ENCODE measurements at regions not wholly inside any gene's neighbourhood (a gene's known extent, or its start where the extent isn't known, plus 50 kb on each side); places are given as distances from the start of the nearest gene placed in this dataset.

DNA sequence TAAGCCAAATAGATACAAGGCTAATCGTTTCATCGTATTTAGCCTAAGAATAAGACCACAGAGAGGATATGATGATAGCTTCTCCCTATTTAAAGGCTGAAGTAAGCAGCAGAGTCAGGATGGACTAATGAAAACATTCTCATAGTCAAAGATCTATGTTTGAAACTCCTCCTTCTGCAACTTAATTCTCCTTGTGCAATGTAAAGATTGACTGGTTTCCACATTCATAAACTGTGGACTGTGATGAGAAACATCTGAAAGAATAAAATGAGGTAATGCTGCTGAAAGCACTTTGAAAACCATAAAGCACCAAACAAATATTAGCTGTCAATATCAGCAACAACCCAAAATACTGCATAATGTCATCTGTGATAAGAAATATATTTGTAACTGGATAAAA lies 361.9 kb downstream of the CSNK1G3 start:
- DNase-seq (ENCODE audit: low read depth): no peak

DNA sequence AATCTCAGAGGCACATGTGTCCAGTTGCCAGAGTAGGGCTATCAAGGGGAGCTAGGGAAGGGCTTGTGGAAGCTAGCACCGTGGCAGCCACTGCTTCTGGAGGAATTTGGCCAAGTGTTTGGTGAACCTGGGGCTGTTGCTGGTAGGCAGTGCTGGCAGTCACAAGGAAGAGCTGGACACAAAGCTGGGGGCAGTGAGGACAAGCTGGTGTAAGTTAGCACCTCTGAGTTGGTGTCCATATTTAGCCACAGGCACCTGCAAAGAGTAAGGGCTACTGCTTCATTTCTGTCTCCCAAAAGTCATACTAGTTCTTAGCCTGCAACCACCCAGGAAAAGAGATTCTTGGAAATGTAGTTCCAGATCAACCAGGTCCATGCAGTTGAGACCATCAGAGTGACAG lies 359.4 kb downstream of the CSNK1G3 start:
- DNase-seq (ENCODE audit: low read depth): no peak

DNA sequence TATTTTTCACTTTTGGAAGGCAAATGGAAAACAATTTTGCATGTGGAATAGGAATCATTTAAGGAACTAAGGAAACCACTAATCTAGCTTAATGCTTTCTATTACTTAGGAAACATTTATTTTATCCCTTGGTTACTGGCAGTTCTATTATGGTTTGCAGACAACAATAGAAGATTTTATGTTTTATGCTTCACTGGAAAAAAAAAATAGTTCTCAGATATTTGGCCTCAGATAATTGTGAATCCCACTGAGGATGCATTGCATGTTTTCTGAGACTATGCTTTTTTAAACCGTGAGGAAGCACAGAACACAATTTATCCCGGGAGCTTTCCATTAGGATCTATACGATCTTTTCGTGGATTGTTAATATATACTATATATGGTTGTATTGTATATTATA lies 356.9 kb downstream of the CSNK1G3 start:
- DNase-seq (ENCODE audit: low read depth): no peak

DNA sequence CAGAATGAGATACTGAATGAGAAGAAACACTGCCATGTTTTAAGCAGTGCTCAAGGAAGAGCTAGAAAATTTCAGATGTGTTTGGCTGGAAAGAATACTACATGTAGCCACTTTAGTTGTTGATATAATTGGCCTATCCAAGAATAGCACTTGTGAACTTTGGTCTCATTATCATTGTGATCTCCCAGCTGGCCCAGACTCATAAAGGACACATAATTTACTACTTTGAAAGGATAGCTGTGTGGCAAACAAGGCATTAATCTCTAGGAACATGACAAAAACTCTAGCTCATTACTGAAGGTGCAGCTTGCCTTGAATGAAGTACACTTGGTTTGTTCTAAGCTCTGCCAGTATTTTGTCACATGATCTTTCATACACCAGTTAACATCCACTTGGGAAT lies 356.3 kb downstream of the CSNK1G3 start:
- DNase-seq (ENCODE audit: low read depth): no peak

DNA sequence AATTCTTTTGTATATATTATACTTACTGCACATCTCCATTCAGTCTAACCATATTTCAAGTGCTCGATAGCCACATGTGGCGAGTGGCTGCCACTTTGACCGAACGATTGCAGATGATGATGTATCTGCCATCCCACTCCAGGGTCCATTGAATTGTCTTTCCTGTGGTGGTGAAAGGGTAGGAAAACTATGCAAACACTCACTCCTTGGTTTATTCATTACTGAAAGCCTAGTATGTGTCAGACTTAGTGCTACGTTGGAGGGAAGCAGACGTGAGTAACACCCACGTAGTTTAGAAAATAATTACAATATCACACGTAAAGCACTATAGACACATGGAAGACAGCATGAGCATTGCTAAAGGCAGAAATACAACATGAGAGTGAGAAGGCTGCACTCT lies 353.7 kb downstream of the CSNK1G3 start:
- no peak for DNase-seq (ENCODE audit: low read depth)

DNA sequence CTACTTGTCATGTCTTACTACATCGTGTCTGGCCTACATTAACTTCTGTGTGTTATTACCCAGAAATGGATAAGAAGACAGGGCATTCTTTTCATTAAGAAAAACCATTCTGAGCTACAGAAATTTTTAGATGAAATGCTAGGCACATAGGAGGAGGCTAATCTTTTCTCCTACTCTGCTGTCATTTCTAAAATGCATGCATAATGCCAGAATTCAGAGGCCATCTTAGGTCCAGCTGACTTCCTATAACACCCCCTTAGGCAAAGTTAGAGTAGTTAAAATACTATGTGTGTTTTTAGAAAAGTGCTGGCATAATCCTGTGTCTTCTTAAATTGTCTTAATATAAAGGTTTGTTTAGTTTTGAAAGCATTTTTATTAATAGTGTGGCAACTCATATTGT lies 352.6 kb downstream of the CSNK1G3 start:
- DNase-seq (ENCODE audit: low read depth): no peak

DNA sequence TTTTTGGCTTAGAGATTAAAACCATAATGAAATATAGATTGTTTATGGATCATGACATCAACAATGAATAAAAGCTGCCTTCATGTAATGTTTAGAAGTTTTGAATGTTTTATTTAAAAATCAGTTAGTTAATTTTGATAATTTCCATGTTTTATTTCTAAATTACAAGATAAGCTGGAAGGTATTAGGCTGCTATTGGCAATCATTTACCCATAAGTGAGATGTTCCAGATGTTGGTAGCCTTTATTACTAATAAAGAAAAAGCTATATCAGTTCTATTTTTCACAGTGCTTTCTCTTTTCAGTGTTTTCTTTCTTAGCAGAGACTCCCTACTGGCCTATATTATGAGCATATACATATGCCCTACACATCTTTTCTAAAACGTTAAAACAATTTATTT lies 347.0 kb downstream of the CSNK1G3 start:
- DNase-seq (ENCODE audit: low read depth): no peak

DNA sequence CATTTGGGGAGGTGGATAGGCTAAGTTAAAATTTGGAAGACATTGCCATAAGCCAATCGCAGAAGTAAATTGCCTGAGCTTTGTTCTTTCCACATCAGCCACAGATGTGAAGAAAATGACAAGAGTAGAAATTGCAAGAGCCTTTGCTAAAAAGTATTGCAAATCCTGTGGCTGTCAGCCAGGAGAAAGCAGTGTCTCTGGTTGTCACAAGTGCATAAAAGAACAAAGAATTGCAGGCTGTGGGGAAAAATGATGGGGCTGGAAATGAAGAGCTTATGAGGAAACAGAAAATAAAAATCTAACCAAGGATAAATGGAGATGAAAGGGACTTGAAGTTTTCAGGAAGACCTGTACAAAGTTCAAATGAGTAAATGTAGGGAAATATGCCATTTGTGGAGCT lies 344.8 kb downstream of the CSNK1G3 start:
- DNase-seq (ENCODE audit: low read depth): no peak

DNA sequence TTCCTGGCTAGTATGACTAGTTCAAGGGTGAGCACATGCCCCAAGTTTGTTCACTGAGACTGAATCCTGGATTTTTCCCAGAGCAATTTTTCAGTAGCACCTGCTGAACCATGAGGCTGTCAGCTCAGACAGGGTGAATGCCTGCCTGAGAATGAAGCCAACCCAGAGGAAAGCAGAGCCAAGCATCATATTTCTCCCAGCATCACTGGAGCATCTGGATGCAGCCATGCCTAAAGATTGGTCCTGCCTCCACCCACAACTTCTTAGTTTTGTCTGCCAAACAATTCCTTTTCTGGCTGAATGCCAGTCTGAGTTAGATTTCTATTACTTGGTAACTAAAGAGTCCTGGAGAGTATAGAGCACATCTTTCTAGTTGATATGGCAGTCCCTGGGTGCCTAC lies 343.6 kb downstream of the CSNK1G3 start:
- no peak for DNase-seq (ENCODE audit: low read depth)

DNA sequence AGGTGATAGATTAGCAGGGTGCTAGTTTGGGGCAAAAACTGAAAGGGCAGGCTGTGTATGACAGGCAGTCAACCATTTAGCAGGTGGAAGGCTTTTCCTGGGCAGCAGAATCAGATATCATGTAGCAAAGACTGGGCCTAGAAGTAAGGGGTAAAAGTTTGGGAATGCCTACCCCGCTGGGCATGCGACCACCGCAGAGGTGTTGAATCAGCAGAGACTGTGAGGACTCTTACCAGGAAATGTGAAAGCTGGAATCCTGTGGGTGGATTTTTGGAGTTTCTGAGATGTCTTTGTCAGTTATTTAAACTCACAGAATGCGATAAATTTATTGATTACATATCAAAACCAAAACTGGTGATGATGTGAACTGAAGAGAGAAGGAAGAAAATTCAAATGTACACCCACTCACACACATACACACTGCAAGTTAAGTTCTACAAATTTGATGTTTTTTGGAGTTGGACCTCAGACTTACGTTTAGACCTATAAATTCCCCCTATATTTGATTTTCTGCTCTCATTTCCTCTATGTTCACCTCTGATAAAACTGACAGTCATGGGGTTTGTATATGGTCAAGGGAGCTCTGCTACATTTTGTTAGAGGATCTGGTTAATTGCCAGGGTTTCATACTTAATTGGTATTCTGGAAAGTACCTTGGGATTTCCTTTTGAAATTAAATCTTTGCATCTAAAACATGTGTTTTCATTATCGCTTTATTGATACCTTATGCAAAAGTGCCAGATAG lies 333.6 kb downstream of the CSNK1G3 start:
- DNase-seq (ENCODE audit: low read depth): no peak

DNA sequence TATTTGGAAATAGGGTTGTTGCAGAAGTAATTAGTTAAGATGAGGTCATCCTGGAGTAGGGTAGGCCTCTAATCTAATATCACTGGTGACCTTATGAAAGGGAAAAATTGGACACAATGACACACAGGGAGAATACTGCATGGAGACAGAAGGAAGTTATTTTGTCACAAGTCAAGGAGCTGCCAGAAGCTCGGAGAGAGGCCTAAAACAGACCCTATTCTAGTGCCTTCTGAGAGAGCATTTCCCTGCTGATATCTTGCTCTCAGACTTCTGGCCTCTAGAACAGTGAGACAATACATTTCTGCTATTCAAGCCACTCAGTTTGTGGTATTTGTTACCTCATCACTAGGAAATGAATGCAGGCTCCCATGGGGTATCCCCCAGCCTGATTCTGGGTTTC lies 332.9 kb downstream of the CSNK1G3 start:
- DNase-seq (ENCODE audit: low read depth): no peak

DNA sequence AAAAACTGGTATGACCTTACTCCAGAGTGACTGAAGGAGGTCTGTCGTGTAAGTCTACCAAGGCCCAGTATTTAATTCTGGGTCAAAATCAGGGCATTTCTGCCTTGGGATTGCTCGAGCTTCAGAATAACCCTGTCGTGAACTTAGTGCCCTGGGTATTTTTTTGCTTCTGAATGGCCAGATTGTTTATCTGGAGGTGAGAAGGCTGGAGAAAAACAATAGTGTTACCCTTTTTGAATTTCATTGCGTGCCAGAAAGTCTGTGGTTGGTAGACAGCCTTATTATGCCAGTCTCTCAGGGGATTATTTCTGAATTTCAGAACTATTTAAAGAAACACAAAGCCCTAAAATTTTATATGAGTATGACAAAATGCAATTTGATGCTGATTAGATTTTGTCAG lies 323.4 kb downstream of the CSNK1G3 start:
- no peak for DNase-seq (ENCODE audit: low read depth)

DNA sequence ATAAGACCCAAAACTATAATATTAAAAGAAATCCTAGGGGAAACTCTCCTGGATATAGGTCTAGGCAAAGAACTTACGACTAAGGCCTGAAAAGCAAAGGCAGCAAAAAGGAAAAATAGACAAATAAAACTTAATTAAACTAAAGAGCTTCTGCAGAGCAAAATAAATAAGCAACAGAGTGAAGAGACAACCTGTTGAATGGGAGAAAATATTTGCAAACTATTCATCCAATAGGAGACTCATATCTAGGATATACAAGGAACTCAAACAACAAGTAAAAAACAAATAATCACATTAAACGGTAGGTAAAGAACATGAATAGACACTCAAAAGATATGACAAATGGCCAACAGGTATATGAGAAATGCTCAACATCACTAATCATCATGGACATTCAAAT lies 318.6 kb downstream of the CSNK1G3 start:
- no peak for DNase-seq (ENCODE audit: low read depth)

DNA sequence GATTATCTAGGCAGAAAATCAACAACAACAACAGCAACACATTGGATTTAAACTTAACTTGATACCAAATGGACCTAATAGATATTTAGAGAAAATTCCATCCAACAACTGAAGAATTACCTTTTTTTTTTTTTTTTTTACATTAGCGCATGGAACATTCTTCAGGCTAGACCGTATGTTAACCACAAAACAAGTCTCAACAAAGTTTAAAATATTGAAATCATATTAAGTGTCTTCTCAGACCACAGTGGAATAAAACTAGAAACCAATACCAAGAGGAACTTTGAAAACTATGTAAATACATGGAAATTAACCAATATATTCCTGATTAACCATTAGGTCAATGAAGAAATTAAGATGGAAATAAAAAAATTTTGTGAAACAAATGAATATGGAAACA lies 315.8 kb downstream of the CSNK1G3 start:
- DNase-seq (ENCODE audit: low read depth): no peak

DNA sequence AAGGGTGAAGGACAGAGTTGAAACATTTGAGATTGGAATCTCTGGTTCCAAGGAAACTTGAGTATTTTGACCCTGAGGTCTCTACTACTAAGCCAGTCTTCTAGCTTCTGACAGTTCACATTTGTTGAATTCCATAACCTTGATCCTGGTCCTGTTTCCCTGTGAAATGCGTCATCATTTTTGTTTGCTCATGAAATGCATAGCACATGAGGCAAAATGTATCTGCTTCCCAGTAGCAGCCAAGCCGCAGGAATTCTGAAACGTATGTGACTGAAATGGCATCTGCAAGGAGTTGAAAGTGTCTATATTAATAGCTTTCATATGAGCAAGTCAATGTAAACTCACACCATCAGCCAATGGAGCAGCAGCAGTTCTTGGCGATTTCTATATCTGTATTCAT lies 307.9 kb downstream of the CSNK1G3 start:
- no peak for DNase-seq (ENCODE audit: low read depth)

DNA sequence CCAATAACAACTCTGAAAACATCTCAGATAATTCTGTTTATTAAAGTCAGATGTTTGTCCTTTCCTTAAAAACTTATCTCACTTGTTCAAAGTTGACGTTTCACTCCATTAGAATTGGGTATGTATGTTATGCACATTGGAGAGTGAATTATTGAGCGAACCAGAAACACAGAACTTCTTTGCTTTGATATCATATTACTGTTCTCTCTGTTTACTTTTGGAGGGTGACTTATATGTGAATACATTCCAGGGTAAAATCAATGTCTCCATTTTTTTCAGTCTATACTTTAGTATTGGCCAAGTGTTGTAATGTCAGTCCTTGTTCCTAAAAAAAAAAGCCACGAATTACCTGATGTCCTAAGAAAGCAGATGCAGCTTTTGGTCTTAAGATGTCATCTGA lies 307.4 kb downstream of the CSNK1G3 start:
- DNase-seq (ENCODE audit: low read depth): no peak

DNA sequence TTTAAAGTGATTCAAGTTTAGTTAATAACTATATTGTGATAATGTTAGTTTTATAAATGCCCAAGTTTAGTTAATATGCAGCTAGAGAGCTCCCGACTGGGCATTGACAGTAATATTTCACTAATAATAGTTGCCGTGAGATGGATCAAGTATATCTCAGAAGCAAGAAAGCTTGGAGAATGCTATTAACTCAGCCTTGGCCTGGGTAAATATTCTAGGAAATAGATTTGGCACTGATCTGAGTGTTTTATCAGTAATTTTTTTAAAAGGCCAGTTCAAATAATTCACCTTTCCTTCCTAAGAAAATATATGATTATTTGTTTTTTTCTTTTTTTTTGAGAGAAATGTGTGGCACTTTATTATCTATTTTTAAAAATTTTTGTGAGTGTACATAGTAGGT lies 305.3 kb downstream of the CSNK1G3 start:
- no peak for DNase-seq (ENCODE audit: low read depth)

DNA sequence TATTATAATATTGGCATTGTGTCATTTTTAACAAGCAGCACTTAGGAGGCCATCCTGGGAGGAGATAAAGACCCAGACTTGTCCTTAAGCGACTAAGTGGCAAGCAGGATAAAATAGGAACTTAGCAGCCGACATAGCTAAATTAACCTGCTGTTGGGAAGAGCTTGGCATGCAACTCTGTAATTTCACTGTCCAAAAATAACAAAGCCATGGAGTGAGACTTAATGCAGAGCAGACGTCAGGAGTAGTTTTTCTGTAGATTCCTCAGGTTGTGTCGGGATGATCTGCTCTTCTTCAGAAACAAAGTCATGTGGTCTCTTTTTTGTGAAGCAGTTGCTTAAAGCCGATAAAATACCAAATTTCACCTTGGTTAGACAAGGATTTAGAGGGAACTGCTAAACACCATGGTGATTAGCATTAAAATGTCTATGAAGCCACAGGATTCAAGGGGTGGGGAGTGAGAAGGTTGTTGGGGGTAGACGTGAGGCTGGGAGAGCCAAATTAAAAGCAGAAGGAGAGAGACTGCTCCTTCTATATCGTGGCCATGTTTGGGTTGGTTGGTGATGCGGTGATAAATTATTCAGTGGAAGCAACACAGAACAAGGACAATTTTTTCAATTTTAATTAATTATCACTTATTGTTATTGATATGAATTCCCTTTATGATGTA lies 303.0 kb downstream of the CSNK1G3 start:
- DNase-seq (ENCODE audit: low read depth): no peak

DNA sequence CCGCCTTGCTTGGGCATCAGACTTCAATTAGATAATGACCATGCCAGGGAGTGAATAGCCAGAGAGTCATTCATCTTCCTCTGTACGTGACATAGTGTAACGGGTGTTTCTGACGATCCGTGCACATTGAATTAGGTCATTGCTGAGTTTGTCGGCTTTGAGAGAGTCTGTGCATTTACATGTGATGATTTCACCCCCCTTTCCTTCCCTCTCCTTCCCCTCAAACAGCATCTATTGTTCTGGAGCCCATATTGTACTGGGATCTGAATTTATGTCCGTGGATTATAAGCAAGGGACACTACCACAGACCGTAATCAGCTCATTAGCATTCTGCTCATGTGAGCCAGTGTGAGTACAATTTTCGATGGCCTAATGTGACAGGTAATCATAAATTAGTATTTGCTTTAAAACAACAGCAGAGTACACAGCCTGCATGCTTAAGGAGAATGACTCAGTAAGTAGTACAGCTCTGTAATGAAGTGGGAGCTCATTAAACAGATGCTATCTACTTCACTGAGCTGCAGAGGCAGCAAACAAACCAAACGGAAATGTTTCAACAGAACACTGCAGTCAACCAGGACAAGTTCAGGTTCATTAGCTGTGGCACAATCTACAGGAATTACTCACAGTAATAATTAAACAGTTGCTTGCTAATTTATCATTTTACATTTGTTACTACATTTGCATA lies 302.1 kb downstream of the CSNK1G3 start:
- DNase-seq (ENCODE audit: low read depth): no peak

DNA sequence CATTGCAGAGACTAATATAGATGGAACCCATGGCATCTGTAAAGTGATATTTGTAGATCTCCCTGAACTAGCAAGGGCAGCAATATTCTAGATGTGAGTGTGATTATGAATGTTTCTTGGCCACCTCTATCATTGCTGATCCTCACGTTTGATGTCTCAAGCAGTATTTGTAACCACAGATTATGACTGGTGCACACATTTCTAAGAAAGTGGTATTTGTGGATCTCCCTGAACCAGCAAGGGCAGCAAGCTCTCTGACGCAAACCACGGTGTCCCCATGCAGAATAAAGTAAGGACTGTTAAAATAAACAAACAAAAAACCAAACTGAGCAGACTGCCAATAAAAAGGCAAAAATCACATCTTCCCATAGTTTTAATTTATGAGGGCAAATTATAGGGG lies 301.3 kb downstream of the CSNK1G3 start:
- DNase-seq (ENCODE audit: low read depth): no peak

DNA sequence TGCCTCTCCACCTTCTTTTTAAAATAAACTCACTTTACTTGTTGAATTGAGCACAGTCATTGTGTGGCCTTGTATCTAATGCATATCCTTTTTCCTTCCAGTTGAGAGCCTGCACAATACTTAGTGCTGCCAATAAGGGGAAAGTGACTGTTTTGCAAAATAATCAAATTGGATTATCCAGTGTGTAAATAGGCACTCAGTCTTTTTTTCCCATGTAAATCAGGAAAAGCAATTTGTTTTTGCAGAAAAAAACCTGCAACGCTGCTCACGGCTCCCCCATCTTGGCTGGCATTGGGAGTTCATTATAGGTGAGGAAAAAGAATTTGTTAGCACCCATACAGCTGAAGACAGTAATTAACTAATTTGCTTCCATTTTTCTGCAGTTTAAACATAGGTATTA lies 299.9 kb downstream of the CSNK1G3 start:
- DNase-seq (ENCODE audit: low read depth): no peak

DNA sequence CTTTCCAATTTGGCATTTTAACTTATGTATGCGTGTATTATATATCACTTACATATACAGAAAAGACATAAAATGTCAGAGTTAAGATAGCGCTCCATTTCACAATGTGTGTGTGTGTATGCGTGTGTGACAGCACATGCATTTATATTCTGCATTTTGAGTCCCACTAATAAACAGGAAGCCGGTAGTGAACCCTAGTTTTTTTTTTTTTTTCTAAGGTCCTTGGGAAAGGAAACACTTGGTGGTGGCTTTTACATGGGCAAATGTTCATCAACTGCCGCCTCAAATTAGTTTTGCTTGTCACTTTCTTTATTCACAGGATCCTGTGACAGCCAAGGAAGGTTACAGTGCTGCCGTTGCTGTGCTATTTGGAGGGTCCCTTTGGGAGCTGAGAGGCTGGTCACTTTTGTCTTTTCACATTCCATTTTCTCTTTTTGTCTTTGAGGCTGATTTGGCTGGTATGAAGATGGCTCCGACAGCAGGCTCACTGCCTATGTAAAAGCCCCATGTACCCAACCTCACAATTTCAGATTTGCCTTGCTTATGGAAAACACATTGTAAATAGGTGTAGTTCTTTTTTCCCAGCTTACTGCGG lies 298.9 kb downstream of the CSNK1G3 start:
- no peak for DNase-seq (ENCODE audit: low read depth)

DNA sequence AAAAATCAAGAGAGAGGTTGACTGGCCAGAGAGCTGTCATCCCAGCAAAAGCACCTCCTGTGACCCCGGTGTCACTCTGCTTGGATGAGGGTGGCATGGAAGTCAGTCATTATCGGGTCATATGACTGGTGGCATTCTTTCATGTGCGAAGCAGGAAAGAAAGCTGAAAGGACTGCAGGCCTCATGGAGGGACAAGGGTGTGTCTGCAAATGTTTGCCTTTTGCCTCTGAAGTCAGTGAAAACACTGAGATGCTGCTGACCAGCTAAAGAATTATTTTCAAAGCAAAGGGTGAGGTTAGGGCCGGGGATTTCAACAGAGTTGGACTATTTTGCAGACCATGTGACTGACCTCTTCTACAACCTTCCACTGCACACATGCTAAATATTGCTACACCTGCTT lies 298.3 kb downstream of the CSNK1G3 start:
- no peak for DNase-seq (ENCODE audit: low read depth)
